Endodermal cell (in vitro differentiated cells): ENCODE measurements at regions not wholly inside any gene's neighbourhood (a gene's known extent, or its start where the extent isn't known, plus 50 kb on each side); places are given as distances from the start of the nearest gene placed in this dataset.

ENCODE experiments used
- DNase-seq: peaks from one replicate; pipeline ENCODE4 v3.0.0-alpha.2; 2017
- H3K27ac ChIP-seq: 2 replicates; pipeline ENCODE4 v1.5.1; 2013; ENCODE audit warnings: mild to moderate bottlenecking, low read depth, low read length, moderate library complexity
- H3K27me3 ChIP-seq: 2 replicates; pipeline ENCODE4 v1.6.1; 2013; ENCODE audit warnings: mild to moderate bottlenecking, low read length, moderate library complexity; ENCODE audit not compliant: insufficient read depth, control insufficient read depth, poor library complexity, severe bottlenecking
- H3K36me3 ChIP-seq: 2 replicates; pipeline ENCODE4 v1.7.0; 2013; ENCODE audit warnings: mild to moderate bottlenecking, low read length, moderate library complexity; ENCODE audit not compliant: control insufficient read depth, insufficient read depth
- H3K4me1 ChIP-seq: one replicate; pipeline ENCODE4 v1.7.0; 2013; ENCODE audit warnings: low read length; ENCODE audit not compliant: control insufficient read depth, insufficient read depth
- H3K4me3 ChIP-seq: 2 replicates; pipeline ENCODE4 v1.5.1; 2013; ENCODE audit warnings: mild to moderate bottlenecking, low read length, moderate library complexity
- H3K9ac ChIP-seq: 2 replicates; pipeline ENCODE4 v1.6.1; 2013; ENCODE audit warnings: mild to moderate bottlenecking, low read length, moderate library complexity; ENCODE audit not compliant: poor library complexity, severe bottlenecking; ENCODE audit errors: extremely low read depth
- H3K9me3 ChIP-seq: 2 replicates; pipeline ENCODE4 v1.6.1; 2013; ENCODE audit warnings: mild to moderate bottlenecking, low read length, moderate library complexity; ENCODE audit not compliant: control insufficient read depth
- H3K27ac Mint-ChIP-seq: 2 replicates; pipeline ENCODE4 v1.8.0; 2020; ENCODE audit warnings: mixed read lengths
- H3K27me3 Mint-ChIP-seq: 2 replicates; pipeline ENCODE4 v1.8.0; 2021; ENCODE audit warnings: mild to moderate bottlenecking, mixed read lengths; ENCODE audit not compliant: insufficient read depth
- H3K36me3 Mint-ChIP-seq: 2 replicates; pipeline ENCODE4 v1.8.0; 2020; ENCODE audit warnings: low read depth, mixed read lengths
- H3K4me1 Mint-ChIP-seq: 2 replicates; pipeline ENCODE4 v1.8.0; 2020; ENCODE audit warnings: mixed read lengths
- H3K4me3 Mint-ChIP-seq: 2 replicates; pipeline ENCODE4 v1.8.0; 2020; ENCODE audit warnings: mild to moderate bottlenecking, moderate library complexity, mixed read lengths
- H3K9me3 Mint-ChIP-seq: 2 replicates; pipeline ENCODE4 v1.8.0; 2020; ENCODE audit warnings: mild to moderate bottlenecking, mixed read lengths
- WGBS, 2 experiments: methylation state at CpG; one replicate each; pipeline versions ENCODE4 v1.1.5 to v1.1.7; 2013; ENCODE audit warnings: missing lambda C conversion rate in 2 of 2, mixed read lengths in 1 of 2; ENCODE audit not compliant: insufficient coverage in 1 of 2, insufficient read length in 1 of 2; 5-methylcytosine and 5-hydroxymethylcytosine counted together
- TF ChIP-seq, protein P1 (sequence below): fragments of 200-600 bp; sonication (generic); conservative IDR thresholded peaks from 2 replicates; pipeline ENCODE4 v1.5.0; 2021; ENCODE audit warnings: antibody characterized with exemption, mild to moderate bottlenecking

DNA sequence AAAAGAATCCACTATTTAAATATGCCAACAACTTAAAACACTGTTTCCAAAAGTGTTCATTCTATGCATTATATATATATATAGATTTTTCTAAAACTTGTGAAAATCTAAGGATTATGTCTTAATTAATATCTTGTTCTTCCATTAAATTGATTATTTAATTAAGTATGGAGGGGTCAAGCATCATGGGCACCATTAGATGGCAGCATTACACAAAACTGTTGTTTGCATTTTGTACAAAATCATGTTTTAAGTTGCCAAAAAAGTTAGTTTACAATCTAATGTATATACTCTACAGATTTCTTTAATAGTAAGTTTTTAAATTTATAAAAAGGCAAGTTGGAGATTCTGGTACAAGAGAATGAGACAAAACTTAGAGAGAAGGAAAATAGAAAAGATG, 213.2 kb upstream of the EDNRB start:
- DNase-seq = no peak
- H3K9me3 ChIP-seq = no peaks in the 10 kb centered on the region
- TF ChIP-seq, protein P1, sequence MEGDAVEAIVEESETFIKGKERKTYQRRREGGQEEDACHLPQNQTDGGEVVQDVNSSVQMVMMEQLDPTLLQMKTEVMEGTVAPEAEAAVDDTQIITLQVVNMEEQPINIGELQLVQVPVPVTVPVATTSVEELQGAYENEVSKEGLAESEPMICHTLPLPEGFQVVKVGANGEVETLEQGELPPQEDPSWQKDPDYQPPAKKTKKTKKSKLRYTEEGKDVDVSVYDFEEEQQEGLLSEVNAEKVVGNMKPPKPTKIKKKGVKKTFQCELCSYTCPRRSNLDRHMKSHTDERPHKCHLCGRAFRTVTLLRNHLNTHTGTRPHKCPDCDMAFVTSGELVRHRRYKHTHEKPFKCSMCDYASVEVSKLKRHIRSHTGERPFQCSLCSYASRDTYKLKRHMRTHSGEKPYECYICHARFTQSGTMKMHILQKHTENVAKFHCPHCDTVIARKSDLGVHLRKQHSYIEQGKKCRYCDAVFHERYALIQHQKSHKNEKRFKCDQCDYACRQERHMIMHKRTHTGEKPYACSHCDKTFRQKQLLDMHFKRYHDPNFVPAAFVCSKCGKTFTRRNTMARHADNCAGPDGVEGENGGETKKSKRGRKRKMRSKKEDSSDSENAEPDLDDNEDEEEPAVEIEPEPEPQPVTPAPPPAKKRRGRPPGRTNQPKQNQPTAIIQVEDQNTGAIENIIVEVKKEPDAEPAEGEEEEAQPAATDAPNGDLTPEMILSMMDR = peak; percentile 61
- Mint-ChIP-seq H3K27ac (no peak overlapping the region), H3K4me3 (no peak overlapping the region), H3K4me1 (no peaks in the 10 kb centered on the region), H3K36me3 (no peaks in the 10 kb centered on the region), H3K27me3 (no peaks in the 10 kb centered on the region), H3K9me3 (no peaks in the 10 kb centered on the region)
- no peaks in the 10 kb centered on the region for H3K36me3 ChIP-seq
- H3K4me3 ChIP-seq = no peak overlapping the region
- no peaks in the 10 kb centered on the region for H3K27me3 ChIP-seq
- no peaks in the 10 kb centered on the region for H3K4me1 ChIP-seq
- no peak overlapping the region for H3K9ac ChIP-seq
- H3K27ac ChIP-seq = no peak overlapping the region

DNA sequence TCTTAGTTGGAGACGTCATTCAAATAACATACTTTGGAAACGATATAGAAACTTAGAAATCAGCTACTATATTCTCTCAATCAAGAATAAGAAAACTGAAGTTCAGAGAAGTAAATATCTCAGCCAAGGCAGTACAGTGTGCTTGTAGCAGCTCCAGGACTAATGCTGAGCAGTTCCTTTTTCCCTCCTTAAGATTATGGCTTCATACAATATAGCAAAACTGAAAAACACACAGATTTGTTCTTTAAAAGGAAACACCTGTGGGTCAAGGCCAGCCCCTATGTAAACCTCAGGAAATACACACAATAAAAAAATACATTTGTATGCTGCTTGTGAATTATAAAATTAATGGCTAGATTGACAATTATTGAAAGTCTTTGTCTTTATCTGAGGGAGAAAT, 212.7 kb upstream of the EDNRB start:
- Mint-ChIP-seq H3K27ac (no peak overlapping the region), H3K9me3 (no peaks in the 10 kb centered on the region), H3K4me3 (no peak overlapping the region), H3K27me3 (no peaks in the 10 kb centered on the region), H3K4me1 (no peaks in the 10 kb centered on the region), H3K36me3 (no peaks in the 10 kb centered on the region)
- H3K9me3 ChIP-seq = no peaks in the 10 kb centered on the region
- TF ChIP-seq, protein P1 = no peak
- no peaks in the 10 kb centered on the region for H3K27me3 ChIP-seq
- H3K36me3 ChIP-seq = no peaks in the 10 kb centered on the region
- H3K4me1 ChIP-seq = no peaks in the 10 kb centered on the region
- no peak for DNase-seq
- H3K27ac ChIP-seq = no peak overlapping the region
- no peak overlapping the region for H3K4me3 ChIP-seq
- H3K9ac ChIP-seq = no peak overlapping the region
- WGBS, 2 experiments = 83 to 96% methylated on average over 2 of the region's 2 CpGs

DNA sequence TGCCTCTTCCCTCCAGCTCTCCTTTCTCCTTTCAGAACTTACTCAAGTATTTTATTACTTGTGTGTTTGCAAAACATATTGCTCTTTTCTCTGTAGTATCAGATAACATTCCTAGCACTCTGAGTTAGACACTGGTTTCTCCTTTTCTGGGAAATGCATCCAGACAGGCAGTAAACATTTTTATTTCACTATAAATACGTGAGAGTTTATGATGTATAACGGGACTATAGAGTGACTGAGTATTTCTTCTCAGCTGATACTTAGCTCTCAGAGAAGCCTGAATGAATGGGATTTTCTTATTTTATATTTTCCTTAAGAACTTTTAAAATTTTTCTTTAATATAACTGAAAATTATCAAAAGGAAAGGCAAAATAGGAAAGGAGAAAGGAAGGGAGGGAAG, 211.2 kb upstream of the EDNRB start:
- H3K36me3 ChIP-seq = no peaks in the 10 kb centered on the region
- H3K27ac Mint-ChIP-seq = no peak overlapping the region
- no peaks in the 10 kb centered on the region for H3K4me1 Mint-ChIP-seq
- DNase-seq = no peak
- no peak overlapping the region for H3K9ac ChIP-seq
- no peaks in the 10 kb centered on the region for H3K4me1 ChIP-seq
- H3K27me3 ChIP-seq = no peaks in the 10 kb centered on the region
- H3K9me3 Mint-ChIP-seq = no peaks in the 10 kb centered on the region
- H3K27me3 Mint-ChIP-seq = no peaks in the 10 kb centered on the region
- H3K4me3 Mint-ChIP-seq = no peak overlapping the region
- WGBS, 2 experiments = 100% methylated on average over 1 of the region's 2 CpGs; no CpG with 5 or more reads in 1 of the 2 experiments
- TF ChIP-seq, protein P1 = no peak
- no peak overlapping the region for H3K4me3 ChIP-seq
- no peaks in the 10 kb centered on the region for H3K36me3 Mint-ChIP-seq
- no peaks in the 10 kb centered on the region for H3K9me3 ChIP-seq
- H3K27ac ChIP-seq = no peak overlapping the region
